HepG2 (cell line): ENCODE measurements at regions not wholly inside any gene's neighbourhood (a gene's known extent, or its start where the extent isn't known, plus 50 kb on each side); places are given as distances from the start of the nearest gene placed in this dataset.

Experiments used
- ATAC-seq: fragments of 200-7000 bp; cut with Tn5 transposase; 3 replicates; pipeline ENCODE4 v1.9.1; 2020; ENCODE audit warnings: mild to moderate bottlenecking, moderate library complexity
- BruUV-seq: library from RNA; stranded (reverse); fragments of 400-500 nt; replicated peaks from 2 replicates; lab custom pipeline; 2021; lab: Mats Ljungman, UMichigan
- CTCF ChIA-PET: fragments of 300-600 bp; formaldehyde crosslinking; extraction: SDS; loops from one replicate; lab custom pipeline; 2021; ENCODE audit warnings: low total read pairs, inconsistent platforms, low intra/inter-chr PET ratio; lab: Yijun Ruan, JAX
- POLR2A ChIA-PET: fragments of 350-600 bp; sonication (Branson Sonifier 250); formaldehyde crosslinking; loops from one replicate; lab custom pipeline; 2020; ENCODE audit warnings: antibody characterized with exemption, inconsistent platforms; lab: Yijun Ruan, JAX
- DNase-seq: peaks from one replicate; pipeline ENCODE4 v3.0.0-alpha.2; 2015; ENCODE audit warnings: low spot score
- FAIRE-seq: peaks from 3 replicates; lab custom pipeline; 2011; peaks lifted over from hg19 to GRCh38; lab: Jason Lieb, UNC
- H2AFZ ChIP-seq: one replicate; pipeline ENCODE4 v1.6.1; 2011; ENCODE audit warnings: low read length, inconsistent platforms
- H3K27ac ChIP-seq: fragments of 300-600 bp; 3 replicates; pipeline ENCODE4 v1.8.0; 2011; ENCODE audit warnings: mixed run types, mild to moderate bottlenecking, mixed read lengths, low read length, inconsistent platforms; ENCODE audit not compliant: insufficient read depth; ENCODE audit errors: extremely low read length
- H3K27me3 ChIP-seq, 2 experiments: fragments of 200-600 bp in 1 of 2; 2 replicates in 1 of 2; 3 replicates in 1 of 2; pipeline versions ENCODE4 v1.6.0 to v1.8.0; 2011; ENCODE audit warnings: low read length in 2 of 2, mild to moderate bottlenecking in 2 of 2, moderate library complexity in 2 of 2, inconsistent platforms in 1 of 2; ENCODE audit not compliant: insufficient read depth in 2 of 2, control insufficient read depth in 1 of 2
- H3K36me3 ChIP-seq, 2 experiments: fragments of 200-600 bp in 1 of 2; replicated peaks in 1 of 2; 2 replicates in 1 of 2; 3 replicates in 1 of 2; pipeline versions ENCODE4 v1.5.1 to v1.8.0; 2011; ENCODE audit warnings: low read length in 2 of 2, inconsistent platforms in 1 of 2; ENCODE audit not compliant: insufficient read depth in 2 of 2, control insufficient read depth in 1 of 2
- H3K4me1 ChIP-seq: 2 replicates; pipeline ENCODE4 v1.5.1; 2012; ENCODE audit warnings: low read length, inconsistent platforms; ENCODE audit not compliant: insufficient read depth
- H3K4me2 ChIP-seq: 2 replicates; pipeline ENCODE4 v1.6.0; 2011; ENCODE audit warnings: low read depth, low read length, inconsistent platforms
- H3K4me3 ChIP-seq, 3 experiments: fragments of 200-600 bp in 1 of 3; sonication (generic), shearing (Covaris generic) in 1 of 3; replicated peaks in 1 of 3; 2 replicates each; pipeline ENCODE4 v1.5.1; 2011 to 2016; ENCODE audit warnings: low read length in 3 of 3, inconsistent platforms in 2 of 3, low read depth in 2 of 3, mild to moderate bottlenecking in 2 of 3, control low read depth in 1 of 3, mixed read lengths in 1 of 3; ENCODE audit not compliant: insufficient read depth in 1 of 3
- H3K79me2 ChIP-seq: one replicate; pipeline ENCODE4 v1.6.1; 2011; ENCODE audit warnings: low read length, inconsistent platforms; ENCODE audit not compliant: insufficient read depth
- H3K9ac ChIP-seq: 2 replicates; pipeline ENCODE4 v1.6.0; 2011; ENCODE audit warnings: mild to moderate bottlenecking, low read depth, low read length, inconsistent platforms; ENCODE audit not compliant: insufficient read depth
- H3K9me3 ChIP-seq: 2 replicates; pipeline ENCODE4 v1.5.1; 2012; ENCODE audit warnings: mild to moderate bottlenecking, low read length
- H4K20me1 ChIP-seq: 2 replicates; pipeline ENCODE4 v1.6.0; 2011; ENCODE audit warnings: inconsistent platforms, mild to moderate bottlenecking, low read length, moderate library complexity; ENCODE audit not compliant: insufficient read depth
- AGO2 ChIP-seq: fragments of 200-400 bp; formaldehyde crosslinking; optimal IDR thresholded peaks from 2 replicates; pipeline ENCODE3; 2017; ENCODE audit warnings: mild to moderate bottlenecking, low read depth, low read length, moderate library complexity
- ATF6 ChIP-seq: sonication (generic); formaldehyde crosslinking; conservative IDR thresholded peaks from 2 replicates; pipeline ENCODE4 v1.4.0; 2020; ENCODE audit warnings: missing genetic modification reagents
- FOXO1 ChIP-seq: sonication (generic); formaldehyde crosslinking; IDR thresholded peaks from 2 replicates; pipeline ENCODE4 v1.4.0; 2020; ENCODE audit warnings: missing genetic modification reagents
- KLF6 ChIP-seq: IDR thresholded peaks from 2 replicates; pipeline ENCODE4 v1.8.0; 2016; ENCODE audit warnings: missing biosample characterization, missing genetic modification reagents
- LCORL ChIP-seq, 2 experiments: fragments of 450-650 bp in 1 of 2; sonication (generic) in 1 of 2; formaldehyde crosslinking in 1 of 2; IDR thresholded peaks; 2 replicates each; pipeline versions ENCODE4 v1.5.0 to v1.6.1; 2017 to 2020; ENCODE audit warnings: antibody characterized with exemption in 1 of 2, missing genetic modification reagents in 1 of 2
- PBX3 ChIP-seq: sonication (generic); formaldehyde crosslinking; IDR thresholded peaks from 2 replicates; pipeline ENCODE4 v1.8.1; 2023; ENCODE audit warnings: missing genetic modification reagents, inconsistent platforms, borderline replicate concordance
- PCBP2 ChIP-seq: fragments of 200-400 bp; formaldehyde crosslinking; optimal IDR thresholded peaks from 2 replicates; pipeline ENCODE3; 2018; ENCODE audit warnings: low read length, low read depth; ENCODE audit not compliant: poor library complexity, severe bottlenecking
- SALL2 ChIP-seq: sonication (generic); formaldehyde crosslinking; IDR thresholded peaks from 2 replicates; pipeline ENCODE4 v1.8.1; 2023; ENCODE audit warnings: mild to moderate bottlenecking, missing genetic modification reagents, inconsistent platforms
- STAT5B ChIP-seq: sonication (generic); formaldehyde crosslinking; IDR thresholded peaks from 2 replicates; pipeline ENCODE4 v1.4.0; 2020; ENCODE audit warnings: missing genetic modification reagents
- ZFP36 ChIP-seq: fragments of 150-350 bp; IDR thresholded peaks from 2 replicates; pipeline ENCODE4 v1.6.1; 2018; ENCODE audit warnings: borderline replicate concordance, low read length, low read depth; ENCODE audit not compliant: partially characterized antibody
- ZFP41 ChIP-seq: sonication (generic); formaldehyde crosslinking; IDR thresholded peaks from 2 replicates; pipeline ENCODE4 v1.4.0; 2020; ENCODE audit warnings: mild to moderate bottlenecking, missing genetic modification reagents, borderline replicate concordance
- ZNF251 ChIP-seq: sonication (generic); formaldehyde crosslinking; IDR thresholded peaks from 2 replicates; pipeline ENCODE4 v1.9.0; 2021; ENCODE audit warnings: mild to moderate bottlenecking, missing genetic modification reagents
- in situ Hi-C: cut with HindIII; loops from 2 replicates; pipeline ENCODE4 v1.10.0; 2017; ENCODE audit warnings: low pct_unique_long_range_greater_than_20kb; ENCODE audit not compliant: extremely low pct_ligation_motif_present
- intact Hi-C: fragments of 100-400 bp; cut with micrococcal nuclease; formaldehyde crosslinking; loops from one replicate; pipeline ENCODE4 v1.10.0; 2022; ENCODE audit not compliant: unreplicated experiment
- TF ChIP-seq, protein P1 (sequence below): sonication (generic); formaldehyde crosslinking; IDR thresholded peaks from 2 replicates; pipeline ENCODE4 v1.5.1; 2020; ENCODE audit warnings: missing genetic modification reagents, mild to moderate bottlenecking, borderline replicate concordance
- TF ChIP-seq, protein P2 (sequence below): sonication (generic); formaldehyde crosslinking; IDR thresholded peaks from 2 replicates; pipeline ENCODE4 v1.5.0; 2020; ENCODE audit warnings: mild to moderate bottlenecking, missing genetic modification reagents

GRCh38 chr9:71270554-71270953 is 149.1 kb upstream of the TRPM3 start:
- FAIRE-seq, result no peak
- POLR2A ChIA-PET, result no interaction called here
- no peak overlapping the region for H3K27ac ChIP-seq

More at GRCh38 chr9:71270554-71270953, 149.1 kb upstream of the TRPM3 start:
- in situ Hi-C loops, result no loop called here
- H3K9me3 ChIP-seq, result no peaks in the 10 kb centered on the region
- CTCF ChIA-PET, result no interaction called here
- TF ChIP-seq ATF6 (CRISPR knock-in tag) (no peak), PBX3 (no peak), PCBP2 (no peak), ZFP36 (no peak), ZNF251 (CRISPR knock-in tag) (no peak), LCORL (IDR thresholded peaks at IDR 0.05) (no peak), LCORL (CRISPR knock-in tag; IDR thresholded peaks at IDR 0.05) (no peak), ZFP41 (CRISPR knock-in tag) (no peak), SALL2 (CRISPR knock-in tag) (no peak), STAT5B (CRISPR knock-in tag) (no peak), KLF6 (CRISPR knock-in tag) (no peak), FOXO1 (CRISPR knock-in tag) (no peak), AGO2 (no peak)
- TF ChIP-seq, protein P1, sequence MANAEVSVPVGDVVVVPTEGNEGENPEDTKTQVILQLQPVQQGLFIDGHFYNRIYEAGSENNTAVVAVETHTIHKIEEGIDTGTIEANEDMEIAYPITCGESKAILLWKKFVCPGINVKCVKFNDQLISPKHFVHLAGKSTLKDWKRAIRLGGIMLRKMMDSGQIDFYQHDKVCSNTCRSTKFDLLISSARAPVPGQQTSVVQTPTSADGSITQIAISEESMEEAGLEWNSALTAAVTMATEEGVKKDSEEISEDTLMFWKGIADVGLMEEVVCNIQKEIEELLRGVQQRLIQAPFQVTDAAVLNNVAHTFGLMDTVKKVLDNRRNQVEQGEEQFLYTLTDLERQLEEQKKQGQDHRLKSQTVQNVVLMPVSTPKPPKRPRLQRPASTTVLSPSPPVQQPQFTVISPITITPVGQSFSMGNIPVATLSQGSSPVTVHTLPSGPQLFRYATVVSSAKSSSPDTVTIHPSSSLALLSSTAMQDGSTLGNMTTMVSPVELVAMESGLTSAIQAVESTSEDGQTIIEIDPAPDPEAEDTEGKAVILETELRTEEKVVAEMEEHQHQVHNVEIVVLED (CRISPR knock-in tag), result no peak
- TF ChIP-seq, protein P2, sequence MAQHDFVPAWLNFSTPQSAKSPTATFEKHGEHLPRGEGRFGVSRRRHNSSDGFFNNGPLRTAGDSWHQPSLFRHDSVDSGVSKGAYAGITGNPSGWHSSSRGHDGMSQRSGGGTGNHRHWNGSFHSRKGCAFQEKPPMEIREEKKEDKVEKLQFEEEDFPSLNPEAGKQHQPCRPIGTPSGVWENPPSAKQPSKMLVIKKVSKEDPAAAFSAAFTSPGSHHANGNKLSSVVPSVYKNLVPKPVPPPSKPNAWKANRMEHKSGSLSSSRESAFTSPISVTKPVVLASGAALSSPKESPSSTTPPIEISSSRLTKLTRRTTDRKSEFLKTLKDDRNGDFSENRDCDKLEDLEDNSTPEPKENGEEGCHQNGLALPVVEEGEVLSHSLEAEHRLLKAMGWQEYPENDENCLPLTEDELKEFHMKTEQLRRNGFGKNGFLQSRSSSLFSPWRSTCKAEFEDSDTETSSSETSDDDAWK (CRISPR knock-in tag), result no peak
- ATAC-seq (no peak), DNase-seq (no peak)
- no peaks in the 10 kb centered on the region for H3K36me3 ChIP-seq
- no peaks in the 10 kb centered on the region for H3K79me2 ChIP-seq
- H2AFZ ChIP-seq, result no peak overlapping the region
- H3K4me2 ChIP-seq, result no peak overlapping the region
- H3K4me1 ChIP-seq, result peaks cover 20% of the 10 kb centered on the region
- H3K9ac ChIP-seq, result no peak overlapping the region
- intact Hi-C loops, result no loop called here
- H4K20me1 ChIP-seq, result no peaks in the 10 kb centered on the region
- 0 out of 5 replicates have a peak, but pooled peaks cover 0 to 4% of the 10 kb centered on the region in 2 experiments for H3K27me3 ChIP-seq
- BruUV-seq, result no TSS peak
- no peak overlapping the region for H3K4me3 ChIP-seq
